NCI-H146 treated with DMSO at 0.1 percent for 48 hours (cell line): ENCODE measurements at regions not wholly inside any gene's neighbourhood (a gene's known extent, or its start where the extent isn't known, plus 50 kb on each side); places are given as distances from the start of the nearest gene placed in this dataset.

Source experiments
- DNase-seq: peaks from one replicate; lab custom pipeline; 2025; ENCODE audit not compliant: unreplicated experiment; lab: John Stamatoyannopoulos, UW

DNA sequence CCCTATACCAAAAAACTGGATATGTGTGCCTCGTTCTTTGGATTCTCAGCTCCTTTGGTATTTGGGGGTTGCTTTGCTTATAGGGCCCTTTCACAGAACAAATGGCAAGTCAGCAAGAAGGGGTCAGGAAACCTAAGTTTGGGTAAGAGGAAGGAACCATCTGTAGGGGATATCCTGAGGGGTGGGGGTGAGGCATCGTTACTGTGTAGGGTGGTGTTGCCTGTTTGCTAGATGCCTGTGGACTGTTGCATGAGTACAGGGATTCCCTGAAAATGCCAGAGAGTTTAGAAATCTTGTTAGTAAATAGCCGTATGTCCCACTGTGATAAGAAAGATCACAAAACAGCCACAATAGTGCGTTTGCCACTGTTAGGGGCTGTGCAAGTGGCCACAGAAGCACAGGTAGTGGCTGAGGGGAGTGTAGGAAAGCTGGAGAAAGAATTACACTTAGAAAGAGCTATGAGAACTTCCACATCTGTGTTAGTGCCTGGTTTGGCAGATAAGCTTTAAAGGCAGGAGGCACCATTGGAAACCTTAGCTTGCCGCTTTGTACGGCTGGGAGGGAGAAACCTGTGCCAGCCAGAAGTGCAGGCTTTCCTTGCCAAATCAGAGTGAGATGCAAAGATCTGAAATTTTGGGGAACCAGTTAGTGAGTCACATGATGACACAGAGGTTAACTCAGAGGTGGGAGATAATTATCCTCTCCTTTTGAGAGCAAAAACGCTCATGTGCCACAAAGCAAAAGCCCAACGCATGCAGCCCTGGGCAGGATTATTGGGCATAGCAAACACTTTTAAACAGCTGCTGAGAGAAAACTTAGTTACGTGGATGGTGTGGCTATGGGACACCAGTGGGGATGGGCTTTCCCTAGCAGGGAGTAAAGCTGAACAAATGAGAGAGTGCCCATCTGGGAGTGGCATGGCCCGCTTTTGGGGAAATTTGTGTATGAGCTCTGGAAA is 343.7 kb downstream of the ARAP2 start:
- DNase-seq, result no peak

DNA sequence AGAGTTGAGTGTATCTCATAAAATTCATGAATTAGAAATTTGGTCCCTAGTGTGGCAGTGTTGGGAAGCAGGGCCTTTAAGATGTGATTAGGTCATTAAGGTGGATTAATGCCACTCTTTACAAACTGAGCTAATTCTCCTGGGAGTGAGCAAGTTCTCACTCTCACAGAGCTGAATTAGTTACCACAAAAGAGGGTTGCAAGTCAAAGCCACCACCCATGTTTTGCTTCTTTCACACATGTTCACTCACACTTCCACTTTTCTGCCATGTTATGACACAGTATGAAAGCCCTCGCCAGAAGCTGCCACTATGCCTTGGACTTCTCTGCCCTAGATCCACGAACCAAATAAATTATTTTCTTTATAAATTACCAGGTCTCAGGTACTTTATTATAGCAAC is 332.1 kb downstream of the ARAP2 start:
- no peak for DNase-seq

GRCh38 chr4:35918491-35918977 is 325.8 kb downstream of the ARAP2 start:
- DNase-seq, result no peak

GRCh38 chr4:35925806-35926205 is 318.5 kb downstream of the ARAP2 start:
- DNase-seq, result no peak

DNA sequence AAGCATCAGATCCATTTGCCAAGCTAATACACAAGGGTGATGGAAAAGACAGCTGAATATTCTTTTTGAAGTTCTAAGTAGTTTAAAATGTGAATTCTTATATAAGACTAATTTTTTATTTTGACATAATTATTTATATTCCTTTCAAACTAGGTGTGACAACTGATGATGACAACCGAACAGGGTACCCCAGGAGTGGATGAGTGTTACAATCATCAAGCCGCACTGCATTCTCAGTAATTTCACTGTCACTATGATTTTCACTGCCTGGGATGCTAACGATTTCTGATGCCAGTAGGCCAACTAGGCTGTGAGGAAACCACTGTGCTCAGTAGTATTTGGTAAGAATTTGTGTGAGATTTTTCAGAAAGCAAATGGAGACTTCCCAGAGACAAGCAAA is 317.5 kb downstream of the ARAP2 start:
- no peak for DNase-seq

DNA sequence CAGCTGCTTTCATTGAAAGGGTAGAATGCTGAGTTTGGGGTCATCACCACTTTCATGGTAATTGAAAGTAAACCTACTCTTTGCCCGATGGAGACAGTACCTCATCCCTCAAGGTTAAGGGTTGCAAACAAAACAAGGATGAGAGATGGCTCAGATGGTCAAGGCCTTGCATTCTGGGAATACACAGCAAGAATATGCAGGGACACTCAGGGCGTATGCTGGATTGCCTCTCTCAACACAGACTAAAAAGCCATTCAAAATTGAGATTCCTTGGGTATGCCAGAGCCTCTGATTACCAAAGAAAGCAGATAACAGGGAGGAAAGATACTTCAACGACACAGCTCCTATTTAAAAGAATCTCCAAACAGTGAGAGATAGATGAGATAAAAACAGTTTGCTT is 310.4 kb downstream of the ARAP2 start:
- no peak for DNase-seq

GRCh38 chr4:35934320-35934981 is 309.9 kb downstream of the ARAP2 start:
- peak; percentile 26 for DNase-seq

- DNase-seq, result no peak
Observed at GRCh38 chr4:35938936-35939335, 305.4 kb downstream of the ARAP2 start.

DNA sequence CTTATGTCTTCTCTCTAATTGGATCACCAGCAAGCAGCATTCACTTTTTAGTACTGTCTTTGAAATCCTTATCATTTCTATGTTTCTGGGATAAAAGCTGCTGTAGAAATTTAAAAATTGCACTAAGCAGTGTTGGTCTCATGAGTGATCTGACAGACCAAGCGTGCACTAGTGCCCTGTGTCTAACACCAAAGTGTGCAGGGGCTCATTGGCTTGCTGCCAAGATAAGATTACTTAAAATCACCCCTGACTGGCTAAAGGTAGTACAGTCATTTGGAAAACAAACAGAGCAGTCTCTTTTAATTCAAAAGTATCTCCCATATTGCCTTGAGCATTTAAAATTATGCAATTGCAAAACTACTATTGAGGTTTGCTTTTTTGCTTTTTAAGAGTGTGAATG is 304.6 kb downstream of the ARAP2 start:
- peak; percentile 35 for DNase-seq

DNA sequence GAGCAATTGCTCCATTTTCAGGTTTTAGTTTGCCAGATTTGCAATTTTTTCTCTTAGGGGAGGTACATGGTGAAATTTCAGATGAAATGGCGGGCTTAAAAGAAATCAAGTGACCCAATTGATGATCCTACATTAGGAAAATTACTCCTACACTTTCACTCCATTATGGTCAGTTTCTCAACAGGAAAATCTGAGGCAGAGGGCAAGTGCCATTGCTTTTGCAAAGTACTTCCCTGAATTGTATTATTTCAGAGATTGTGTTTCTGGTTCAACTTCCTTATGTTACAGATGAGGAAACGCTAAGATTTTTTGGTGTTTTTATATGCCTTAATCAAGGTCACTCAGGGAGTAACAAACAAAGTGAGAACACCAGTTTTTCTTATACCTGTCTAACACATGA is 302.2 kb downstream of the ARAP2 start:
- DNase-seq, result no peak

DNA sequence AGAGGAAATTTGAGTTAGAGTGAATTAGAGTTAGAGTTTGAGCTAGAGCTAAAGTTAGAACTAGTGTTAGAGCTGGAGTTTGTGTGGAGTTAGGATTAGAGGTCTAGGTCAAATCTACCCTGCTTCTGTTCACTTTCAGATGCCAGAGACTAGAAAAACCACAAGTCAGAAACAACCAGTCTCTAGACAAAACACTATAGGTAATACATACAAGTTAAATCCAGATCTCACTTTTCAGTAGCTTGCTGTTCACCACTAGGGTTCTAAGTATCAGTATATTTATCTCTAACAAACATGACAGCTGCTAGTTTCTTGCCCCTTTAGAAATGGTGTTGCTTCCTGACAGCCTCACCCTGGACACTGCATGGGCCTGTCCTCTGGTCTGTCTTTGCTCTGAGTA is 300.7 kb downstream of the ARAP2 start:
- no peak for DNase-seq

GRCh38 chr4:35948171-35948570 is 296.1 kb downstream of the ARAP2 start:
- DNase-seq, result no peak

DNA sequence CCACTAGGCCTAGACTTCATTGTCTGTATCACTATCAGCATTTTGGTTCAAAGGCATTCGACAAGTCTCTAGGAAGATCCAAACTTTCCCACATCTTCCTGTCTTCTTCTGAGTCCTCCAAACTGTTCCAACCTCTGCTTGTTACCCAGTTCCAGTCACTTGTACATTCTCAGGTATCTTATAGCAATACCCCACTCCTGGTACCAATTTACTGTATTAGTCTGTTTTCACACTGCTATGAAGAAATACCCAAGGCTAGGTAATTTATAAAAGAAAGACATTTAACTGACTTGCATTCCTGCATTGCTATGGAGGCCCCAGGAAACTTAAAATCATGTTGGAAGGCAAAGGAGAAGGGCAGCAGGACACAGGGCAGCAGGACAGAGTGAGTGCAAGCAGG is 293.9 kb downstream of the ARAP2 start:
- DNase-seq, result no peak

DNA sequence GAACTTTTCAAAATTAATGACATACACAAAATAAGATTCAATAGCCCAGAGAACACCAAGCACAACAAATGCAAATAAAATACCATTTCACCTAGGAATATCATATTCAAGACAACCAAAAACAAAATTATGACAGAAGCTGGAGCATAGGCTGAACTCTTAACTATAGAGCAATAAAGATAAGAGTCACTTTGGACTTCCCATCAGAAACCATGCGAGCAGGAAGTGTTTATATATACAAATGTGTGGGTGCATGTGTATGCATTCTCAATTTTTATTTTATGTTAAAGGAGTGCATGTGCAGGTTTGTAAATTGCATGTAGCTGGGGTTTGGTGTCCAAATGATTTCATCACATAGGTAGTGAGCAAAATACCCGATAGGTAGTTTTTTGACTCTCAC is 291.6 kb downstream of the ARAP2 start:
- DNase-seq, result no peak

GRCh38 chr4:35963383-35963782 is 280.9 kb downstream of the ARAP2 start:
- DNase-seq, result no peak

GRCh38 chr4:35963974-35964515 is 280.3 kb downstream of the ARAP2 start:
- DNase-seq, result no peak

- DNase-seq, result no peak
Observed at GRCh38 chr4:35965300-35965699, 279.0 kb downstream of the ARAP2 start.

- no peak for DNase-seq
Observed at GRCh38 chr4:35966566-35966965, 277.7 kb downstream of the ARAP2 start.

DNA sequence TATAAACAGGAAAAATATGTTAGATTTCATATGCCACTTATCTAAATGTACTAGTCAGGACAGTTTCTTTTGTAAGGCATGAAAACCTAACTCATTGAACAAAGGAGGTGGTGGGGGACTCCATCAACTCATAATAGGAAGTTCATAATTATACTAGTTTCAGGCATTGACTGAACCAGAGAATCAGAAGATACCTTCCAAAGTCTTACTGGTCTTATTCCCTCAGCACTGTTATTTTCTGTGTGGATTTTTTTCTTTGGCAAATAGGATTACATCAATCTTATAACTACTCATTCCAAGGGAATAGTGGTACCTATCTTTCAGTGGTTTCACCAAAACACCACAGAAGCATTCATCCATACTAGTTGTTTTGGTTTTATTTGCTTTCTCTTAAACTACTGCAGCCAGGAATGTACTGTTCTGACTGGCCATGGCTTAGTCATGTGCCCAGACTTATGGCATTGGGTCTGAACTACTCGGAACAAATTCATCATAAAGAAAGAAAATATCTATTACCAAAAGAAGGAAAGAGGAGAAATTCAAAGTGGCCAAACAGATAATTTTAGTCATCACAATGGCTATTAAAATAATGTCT is 273.9 kb downstream of the ARAP2 start:
- DNase-seq, result no peak

- DNase-seq, result no peak
Observed at GRCh38 chr4:35972814-35973213, 271.5 kb downstream of the ARAP2 start.

DNA sequence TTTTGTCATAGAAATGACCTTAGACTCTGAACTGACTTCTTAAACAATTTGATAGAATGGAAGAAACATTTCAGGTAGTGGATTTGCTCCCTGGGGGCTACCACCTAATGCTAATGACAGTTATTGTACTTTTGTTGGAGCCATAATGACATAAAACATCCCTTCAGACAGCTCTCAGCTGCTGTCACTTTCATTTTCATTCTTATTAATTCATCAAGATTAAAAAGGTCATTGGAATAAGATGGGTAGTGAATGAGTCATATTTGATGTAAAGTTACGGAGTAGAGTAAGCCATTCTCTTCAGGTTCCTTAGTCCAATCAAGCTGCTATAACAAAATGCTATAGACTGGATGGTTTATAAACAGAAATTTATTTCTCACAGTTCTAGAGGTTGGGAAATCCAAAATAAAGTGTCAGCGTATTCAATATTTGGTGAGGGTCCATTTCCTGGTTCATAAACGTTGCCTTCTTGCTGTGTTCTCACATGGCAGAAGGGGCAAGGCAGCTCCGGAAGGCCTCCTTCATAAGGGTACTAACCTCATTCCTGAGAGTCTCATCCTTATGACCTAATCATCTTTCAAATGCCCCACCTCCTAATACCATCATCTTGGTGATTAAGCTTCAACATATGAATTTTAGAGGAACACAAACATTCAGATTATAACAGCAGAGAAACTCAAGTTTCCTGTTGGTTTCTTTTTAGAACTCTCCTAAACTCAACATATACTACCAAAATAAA is 268.5 kb downstream of the ARAP2 start:
- DNase-seq, result no peak
